GM23338 (cell line): ENCODE measurements at regions not wholly inside any gene's neighbourhood (a gene's known extent, or its start where the extent isn't known, plus 50 kb on each side); places are given as distances from the start of the nearest gene placed in this dataset.

ENCODE experiments used
- ATAC-seq: fragments of 200-7000 bp; cut with Tn5 transposase; 3 replicates; pipeline ENCODE4 v1.9.1; 2020
- DNase-seq: peaks from one replicate; pipeline ENCODE4 v3.0.0-alpha.2; 2015; ENCODE audit warnings: low spot score
- H2AFZ ChIP-seq: fragments of 200-600 bp; sonication (generic); 2 replicates; pipeline ENCODE4 v1.8.0; 2016; ENCODE audit warnings: antibody characterized with exemption, mild to moderate bottlenecking, moderate library complexity
- H3F3A ChIP-seq: fragments of 200-600 bp; sonication (generic); replicated peaks from 2 replicates; pipeline ENCODE4 v1.8.0; 2017; ENCODE audit warnings: antibody characterized with exemption, mixed run types, low read depth
- H3K27ac ChIP-seq: fragments of 200-600 bp; sonication (generic); 2 replicates; pipeline ENCODE4 v1.6.1; 2016; ENCODE audit warnings: low read depth
- H3K27me3 ChIP-seq: fragments of 200-600 bp; sonication (generic); 2 replicates; pipeline ENCODE4 v1.8.0; 2016; ENCODE audit warnings: mild to moderate bottlenecking, mixed run types, moderate library complexity; ENCODE audit not compliant: insufficient read depth
- H3K36me3 ChIP-seq: fragments of 200-600 bp; sonication (generic); 2 replicates; pipeline ENCODE4 v1.8.0; 2016; ENCODE audit warnings: mild to moderate bottlenecking; ENCODE audit not compliant: insufficient read depth
- H3K4me1 ChIP-seq: fragments of 200-600 bp; sonication (generic); 2 replicates; pipeline ENCODE4 v1.8.0; 2016; ENCODE audit warnings: mild to moderate bottlenecking, moderate library complexity; ENCODE audit not compliant: insufficient read depth
- H3K4me2 ChIP-seq: fragments of 200-600 bp; sonication (generic); 2 replicates; pipeline ENCODE4 v1.7.1; 2017; ENCODE audit warnings: mixed run types
- H3K4me3 ChIP-seq: fragments of 200-600 bp; sonication (generic); 2 replicates; pipeline ENCODE4 v1.6.1; 2016; ENCODE audit warnings: mixed run types
- H3K79me2 ChIP-seq: fragments of 200-600 bp; sonication (generic); replicated peaks from 2 replicates; pipeline ENCODE4 v1.8.0; 2017; ENCODE audit warnings: mild to moderate bottlenecking; ENCODE audit not compliant: insufficient read depth
- H3K9me2 ChIP-seq: fragments of 200-600 bp; sonication (generic); 2 replicates; pipeline ENCODE4 v1.8.0; 2017; ENCODE audit not compliant: insufficient read depth
- H4K20me1 ChIP-seq: fragments of 200-600 bp; sonication (generic); replicated peaks from 2 replicates; pipeline ENCODE4 v1.8.0; 2017; ENCODE audit warnings: mild to moderate bottlenecking; ENCODE audit not compliant: insufficient read depth
- H3K27ac Mint-ChIP-seq: 2 replicates; pipeline ENCODE4 v1.8.0; 2020; ENCODE audit warnings: inconsistent platforms, mild to moderate bottlenecking, moderate library complexity, mixed read lengths
- H3K27me3 Mint-ChIP-seq: 3 replicates; pipeline ENCODE4 v1.8.0; 2022; ENCODE audit warnings: low read depth, mild to moderate bottlenecking, moderate library complexity, mixed read lengths, inconsistent platforms; ENCODE audit not compliant: insufficient read depth, poor library complexity
- H3K36me3 Mint-ChIP-seq: 3 replicates; pipeline ENCODE4 v1.8.0; 2021; ENCODE audit warnings: low read depth, mild to moderate bottlenecking, inconsistent platforms, moderate library complexity, mixed read lengths
- H3K4me1 Mint-ChIP-seq: 3 replicates; pipeline ENCODE4 v1.8.0; 2020; ENCODE audit warnings: mild to moderate bottlenecking, inconsistent platforms, mixed read lengths
- H3K4me3 Mint-ChIP-seq: 3 replicates; pipeline ENCODE4 v1.8.0; 2021; ENCODE audit warnings: moderate library complexity, mild to moderate bottlenecking, inconsistent platforms, mixed read lengths
- H3K9me3 Mint-ChIP-seq: 3 replicates; pipeline ENCODE4 v1.8.0; 2020; ENCODE audit warnings: moderate library complexity, mild to moderate bottlenecking, inconsistent platforms, mixed read lengths
- CREB1 ChIP-seq: fragments of 250-450 bp; sonication (Bioruptor Pico); IDR thresholded peaks from 2 replicates; pipeline ENCODE4 v1.5.0; 2020; ENCODE audit warnings: low read depth, mild to moderate bottlenecking, moderate library complexity
- CTCF ChIP-seq, 2 experiments: fragments of 200-600 bp in 1 of 2; sonication (generic) in 1 of 2; conservative IDR thresholded peaks; 2 replicates each; pipeline versions ENCODE4 v1.5.1 to v1.6.1; 2016 to 2017; ENCODE audit warnings: antibody characterized with exemption in 2 of 2, low read depth in 2 of 2, mild to moderate bottlenecking in 2 of 2, moderate library complexity in 1 of 2
- POLR2AphosphoS5 ChIP-seq: IDR thresholded peaks from 2 replicates; pipeline ENCODE4 v1.6.1; 2016; ENCODE audit warnings: antibody characterized with exemption, low read depth
- STAT1 ChIP-seq: IDR thresholded peaks from one replicate; pipeline ENCODE4 v1.6.1; 2016; ENCODE audit warnings: antibody characterized with exemption; ENCODE audit not compliant: unreplicated experiment
- ZNF114 ChIP-seq: fragments of 250-450 bp; sonication (Bioruptor Pico); IDR thresholded peaks from 2 replicates; pipeline ENCODE4 v1.5.0; 2020; ENCODE audit warnings: mild to moderate bottlenecking, moderate library complexity
- TF ChIP-seq, protein P1 (sequence below): fragments of 250-450 bp; sonication (Bioruptor Pico); IDR thresholded peaks from 2 replicates; pipeline ENCODE4 v1.5.0; 2020; ENCODE audit warnings: mild to moderate bottlenecking, moderate library complexity

DNA sequence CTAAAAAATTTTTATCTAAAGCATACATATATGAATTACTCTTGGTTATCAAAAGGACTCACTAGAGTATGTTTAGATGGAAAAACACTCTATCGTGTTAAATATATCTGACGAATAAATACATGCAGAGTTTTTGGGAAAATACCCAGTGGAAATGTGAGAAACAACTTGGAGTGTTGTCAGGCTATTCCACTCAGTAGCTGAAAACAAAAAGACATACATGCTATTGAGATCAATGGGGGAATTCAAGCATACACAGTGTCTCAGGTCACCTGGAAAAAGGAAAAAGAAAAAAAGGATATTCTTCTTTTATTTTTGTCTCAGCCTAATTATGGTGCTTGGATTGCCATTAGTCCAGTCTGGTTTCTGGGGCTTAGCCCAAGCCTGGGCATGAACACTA is 247.0 kb upstream of the LYPLAL1 start (continued):
- TF ChIP-seq, protein P1, sequence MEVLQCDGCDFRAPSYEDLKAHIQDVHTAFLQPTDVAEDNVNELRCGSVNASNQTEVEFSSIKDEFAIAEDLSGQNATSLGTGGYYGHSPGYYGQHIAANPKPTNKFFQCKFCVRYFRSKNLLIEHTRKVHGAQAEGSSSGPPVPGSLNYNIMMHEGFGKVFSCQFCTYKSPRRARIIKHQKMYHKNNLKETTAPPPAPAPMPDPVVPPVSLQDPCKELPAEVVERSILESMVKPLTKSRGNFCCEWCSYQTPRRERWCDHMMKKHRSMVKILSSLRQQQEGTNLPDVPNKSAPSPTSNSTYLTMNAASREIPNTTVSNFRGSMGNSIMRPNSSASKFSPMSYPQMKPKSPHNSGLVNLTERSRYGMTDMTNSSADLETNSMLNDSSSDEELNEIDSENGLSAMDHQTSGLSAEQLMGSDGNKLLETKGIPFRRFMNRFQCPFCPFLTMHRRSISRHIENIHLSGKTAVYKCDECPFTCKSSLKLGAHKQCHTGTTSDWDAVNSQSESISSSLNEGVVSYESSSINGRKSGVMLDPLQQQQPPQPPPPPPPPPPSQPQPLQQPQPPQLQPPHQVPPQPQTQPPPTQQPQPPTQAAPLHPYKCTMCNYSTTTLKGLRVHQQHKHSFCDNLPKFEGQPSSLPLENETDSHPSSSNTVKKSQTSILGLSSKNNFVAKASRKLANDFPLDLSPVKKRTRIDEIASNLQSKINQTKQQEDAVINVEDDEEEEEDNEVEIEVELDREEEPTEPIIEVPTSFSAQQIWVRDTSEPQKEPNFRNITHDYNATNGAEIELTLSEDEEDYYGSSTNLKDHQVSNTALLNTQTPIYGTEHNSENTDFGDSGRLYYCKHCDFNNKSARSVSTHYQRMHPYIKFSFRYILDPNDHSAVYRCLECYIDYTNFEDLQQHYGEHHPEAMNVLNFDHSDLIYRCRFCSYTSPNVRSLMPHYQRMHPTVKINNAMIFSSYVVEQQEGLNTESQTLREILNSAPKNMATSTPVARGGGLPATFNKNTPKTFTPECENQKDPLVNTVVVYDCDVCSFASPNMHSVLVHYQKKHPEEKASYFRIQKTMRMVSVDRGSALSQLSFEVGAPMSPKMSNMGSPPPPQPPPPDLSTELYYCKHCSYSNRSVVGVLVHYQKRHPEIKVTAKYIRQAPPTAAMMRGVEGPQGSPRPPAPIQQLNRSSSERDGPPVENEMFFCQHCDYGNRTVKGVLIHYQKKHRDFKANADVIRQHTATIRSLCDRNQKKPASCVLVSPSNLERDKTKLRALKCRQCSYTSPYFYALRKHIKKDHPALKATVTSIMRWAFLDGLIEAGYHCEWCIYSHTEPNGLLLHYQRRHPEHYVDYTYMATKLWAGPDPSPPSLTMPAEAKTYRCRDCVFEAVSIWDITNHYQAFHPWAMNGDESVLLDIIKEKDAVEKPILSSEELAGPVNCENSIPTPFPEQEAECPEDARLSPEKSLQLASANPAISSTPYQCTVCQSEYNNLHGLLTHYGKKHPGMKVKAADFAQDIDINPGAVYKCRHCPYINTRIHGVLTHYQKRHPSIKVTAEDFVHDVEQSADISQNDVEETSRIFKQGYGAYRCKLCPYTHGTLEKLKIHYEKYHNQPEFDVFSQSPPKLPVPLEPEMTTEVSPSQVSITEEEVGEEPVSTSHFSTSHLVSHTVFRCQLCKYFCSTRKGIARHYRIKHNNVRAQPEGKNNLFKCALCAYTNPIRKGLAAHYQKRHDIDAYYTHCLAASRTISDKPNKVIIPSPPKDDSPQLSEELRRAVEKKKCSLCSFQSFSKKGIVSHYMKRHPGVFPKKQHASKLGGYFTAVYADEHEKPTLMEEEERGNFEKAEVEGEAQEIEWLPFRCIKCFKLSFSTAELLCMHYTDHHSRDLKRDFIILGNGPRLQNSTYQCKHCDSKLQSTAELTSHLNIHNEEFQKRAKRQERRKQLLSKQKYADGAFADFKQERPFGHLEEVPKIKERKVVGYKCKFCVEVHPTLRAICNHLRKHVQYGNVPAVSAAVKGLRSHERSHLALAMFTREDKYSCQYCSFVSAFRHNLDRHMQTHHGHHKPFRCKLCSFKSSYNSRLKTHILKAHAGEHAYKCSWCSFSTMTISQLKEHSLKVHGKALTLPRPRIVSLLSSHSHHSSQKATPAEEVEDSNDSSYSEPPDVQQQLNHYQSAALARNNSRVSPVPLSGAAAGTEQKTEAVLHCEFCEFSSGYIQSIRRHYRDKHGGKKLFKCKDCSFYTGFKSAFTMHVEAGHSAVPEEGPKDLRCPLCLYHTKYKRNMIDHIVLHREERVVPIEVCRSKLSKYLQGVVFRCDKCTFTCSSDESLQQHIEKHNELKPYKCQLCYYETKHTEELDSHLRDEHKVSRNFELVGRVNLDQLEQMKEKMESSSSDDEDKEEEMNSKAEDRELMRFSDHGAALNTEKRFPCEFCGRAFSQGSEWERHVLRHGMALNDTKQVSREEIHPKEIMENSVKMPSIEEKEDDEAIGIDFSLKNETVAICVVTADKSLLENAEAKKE (CRISPR knock-in tag) = no peak
- no peak for TF ChIP-seq CREB1

DNA sequence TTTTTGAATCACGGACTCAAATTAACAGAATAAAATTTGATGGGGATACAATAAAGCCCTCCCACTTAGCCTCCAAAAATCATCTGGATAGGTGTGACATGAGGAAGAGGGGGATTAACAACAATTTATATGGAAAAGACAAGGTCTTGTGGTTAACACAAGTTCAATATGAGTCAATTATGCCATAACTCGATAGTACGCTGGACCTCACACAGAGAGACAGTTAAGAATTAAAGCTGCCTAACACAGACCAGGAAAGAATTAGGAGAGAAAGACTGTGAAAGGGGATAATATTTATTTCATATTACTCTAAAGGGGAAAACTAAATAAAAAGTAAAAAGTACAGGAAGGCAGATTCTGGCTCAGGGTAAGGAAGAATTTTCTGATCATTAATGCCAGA is 243.7 kb upstream of the LYPLAL1 start:
- Histone ChIP-seq H3K4me2 (no peak overlapping the region), H4K20me1 (no peaks in the 10 kb centered on the region), H2AFZ (0 out of 2 replicates have a peak overlapping the region, but pooled peaks have one; percentile 20), H3K4me3 (no peak overlapping the region), H3K79me2 (no peaks in the 10 kb centered on the region), H3K36me3 (no peaks in the 10 kb centered on the region), H3K4me1 (no peaks in the 10 kb centered on the region), H3K27me3 (no peaks in the 10 kb centered on the region), H3K9me2 (no peaks in the 10 kb centered on the region), H3F3A (no peaks in the 10 kb centered on the region), H3K27ac (no peak overlapping the region)
- no peak for ATAC-seq
- DNase-seq = no peak
- Mint-ChIP-seq H3K4me3 (no peak overlapping the region), H3K36me3 (no peaks in the 10 kb centered on the region), H3K4me1 (peaks cover 10% of the 10 kb centered on the region), H3K9me3 (peaks cover under 1% of the 10 kb centered on the region; the same call in 2 of the 3 replicates), H3K27me3 (no peaks in the 10 kb centered on the region), H3K27ac (no peak overlapping the region)
- TF ChIP-seq ZNF114 (no peak), CTCF (conservative IDR thresholded peaks at IDR 0.05; ENCODE audit: low read depth in 2 of 2) (no peak), STAT1 (no peak), POLR2AphosphoS5 (no peak)
